HG03039 (cell line): ENCODE measurements at regions not wholly inside any gene's neighbourhood (a gene's known extent, or its start where the extent isn't known, plus 50 kb on each side); places are given as distances from the start of the nearest gene placed in this dataset.

Experiments used
- ATAC-seq: cut with Tn5 transposase; IDR thresholded peaks from one replicate; pipeline ENCODE4 v1.9.1; 2021; ENCODE audit warnings: mild to moderate bottlenecking, moderate library complexity; ENCODE audit not compliant: unreplicated experiment

- no peak for ATAC-seq
Measured at GRCh38 chr1:113217447-113218208, 144.6 kb downstream of the LRIG2 start.

DNA sequence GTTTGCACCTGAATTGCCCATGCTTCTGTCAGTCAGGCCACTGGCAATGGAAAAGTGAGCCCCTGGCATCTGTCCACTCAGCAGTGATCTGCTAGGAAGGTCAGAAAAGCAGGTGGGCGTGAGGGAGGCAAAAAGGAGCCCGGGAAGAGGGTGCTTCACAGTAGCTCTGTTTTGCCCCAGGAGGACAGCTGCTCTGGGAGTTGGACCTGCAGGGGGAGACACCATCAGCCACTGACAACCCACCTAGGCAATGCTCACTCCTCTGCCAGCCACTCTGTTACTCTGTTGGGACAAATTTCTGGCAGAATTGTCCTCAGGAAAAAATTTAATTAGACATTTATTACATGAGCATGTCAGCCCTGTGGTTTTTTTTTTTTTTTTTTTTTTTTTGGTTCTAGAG, 146.4 kb downstream of the LRIG2 start:
- ATAC-seq = no peak

DNA sequence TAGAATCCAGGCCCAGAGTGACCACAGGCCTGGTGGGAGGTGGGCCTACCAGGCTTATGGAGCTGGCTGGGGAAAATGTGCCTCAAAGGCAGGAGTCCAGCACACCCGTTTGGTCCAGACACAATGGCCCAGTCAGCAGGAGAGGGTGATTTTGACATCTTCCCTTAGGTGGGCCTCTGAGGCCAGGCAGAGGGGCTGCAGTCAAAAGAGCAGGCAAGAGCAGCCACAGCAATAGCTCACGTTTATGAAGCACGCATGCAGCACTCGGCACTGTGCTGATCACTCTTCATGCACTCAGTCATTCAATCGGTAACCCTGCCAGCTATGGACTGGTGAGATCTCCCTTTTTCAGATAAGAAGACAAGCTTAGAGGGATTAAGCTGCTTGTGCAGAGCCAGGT, 146.8 kb downstream of the LRIG2 start:
- no peak for ATAC-seq

DNA sequence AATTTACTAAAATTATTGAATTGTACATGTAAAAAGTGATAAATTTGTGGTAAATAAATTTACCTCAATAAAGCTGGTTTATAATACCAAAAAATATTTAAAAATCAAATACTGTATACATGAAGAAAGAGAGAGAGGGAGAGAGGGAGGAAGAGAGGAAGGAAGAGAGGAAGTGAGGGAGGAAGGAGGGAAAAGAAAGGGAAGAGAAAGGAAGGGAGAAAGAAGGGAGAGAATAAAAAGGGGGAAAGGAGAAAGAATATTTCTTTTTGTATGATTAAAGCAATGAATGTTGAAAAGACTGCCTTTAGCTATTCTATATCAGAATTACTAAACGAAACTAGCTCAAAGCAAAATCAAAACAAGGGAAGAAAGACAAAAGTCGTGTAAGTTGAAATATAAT, 150.0 kb downstream of the LRIG2 start:
- ATAC-seq = no peak

- no peak for ATAC-seq
Measured at GRCh38 chr1:113223546-113223945, 150.5 kb downstream of the LRIG2 start.

- ATAC-seq = peak; percentile 71
Measured at GRCh38 chr1:113226148-113226547, 153.2 kb downstream of the LRIG2 start.

DNA sequence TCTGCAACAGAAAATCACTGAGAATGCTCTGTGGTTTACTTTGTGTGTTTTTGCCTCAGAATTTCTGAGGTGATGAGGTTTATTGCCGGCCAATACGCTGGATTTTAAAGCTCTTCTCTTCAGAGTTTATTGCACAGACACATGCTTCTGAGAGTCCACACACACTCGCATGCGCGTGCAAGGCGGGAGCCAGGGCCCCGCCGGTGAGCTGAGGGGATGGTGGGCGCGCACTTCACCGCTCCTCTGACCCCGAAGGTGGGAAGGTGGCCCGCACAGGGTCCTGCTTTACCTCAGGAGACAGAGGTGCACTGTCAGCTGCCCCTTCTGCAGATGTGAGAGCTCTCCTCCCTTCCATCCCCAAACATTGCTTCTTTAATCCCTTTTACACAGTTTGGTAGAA, 158.4 kb upstream of the MAGI3 start:
- ATAC-seq = no peak

GRCh38 chr1:113233441-113233840, 156.9 kb upstream of the MAGI3 start:
- ATAC-seq = no peak

DNA sequence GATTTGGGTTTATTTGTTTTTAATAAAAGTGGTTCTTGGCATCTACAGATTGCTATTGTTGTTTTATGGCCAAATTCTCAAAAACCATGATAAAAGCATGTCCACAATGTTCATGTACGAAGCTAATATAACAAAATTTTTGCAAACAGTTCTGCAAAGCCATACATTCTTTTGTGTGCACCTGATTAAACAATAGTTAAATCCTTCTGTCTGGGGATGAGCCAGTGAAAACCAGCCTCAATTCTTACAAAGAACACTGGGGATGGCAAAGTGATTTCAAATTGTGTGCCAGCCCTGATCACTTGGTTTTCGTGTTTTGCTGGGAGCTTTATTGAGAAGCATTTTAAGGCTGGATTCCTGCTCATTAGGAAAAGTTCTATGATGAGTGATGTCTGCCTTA, 149.1 kb upstream of the MAGI3 start:
- ATAC-seq = no peak

DNA sequence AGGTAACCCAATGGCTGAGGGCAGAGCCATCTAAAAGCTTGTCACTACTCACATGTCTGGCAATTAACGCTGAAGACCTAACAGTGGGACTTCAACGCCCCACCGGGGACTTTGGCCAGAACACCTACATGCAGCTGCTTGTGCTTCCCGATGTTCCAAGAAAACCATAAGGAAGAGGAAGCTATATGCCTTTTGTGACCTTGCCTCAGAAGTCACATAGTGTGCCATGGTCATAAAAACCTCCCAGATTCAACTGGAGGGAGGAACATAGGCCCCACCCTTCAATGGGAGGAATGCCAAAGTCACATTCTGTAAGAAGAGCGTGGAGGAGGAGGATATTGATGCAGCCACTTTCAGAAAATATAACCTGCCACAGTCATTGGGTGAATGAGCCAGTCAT, 147.8 kb upstream of the MAGI3 start:
- ATAC-seq = no peak

DNA sequence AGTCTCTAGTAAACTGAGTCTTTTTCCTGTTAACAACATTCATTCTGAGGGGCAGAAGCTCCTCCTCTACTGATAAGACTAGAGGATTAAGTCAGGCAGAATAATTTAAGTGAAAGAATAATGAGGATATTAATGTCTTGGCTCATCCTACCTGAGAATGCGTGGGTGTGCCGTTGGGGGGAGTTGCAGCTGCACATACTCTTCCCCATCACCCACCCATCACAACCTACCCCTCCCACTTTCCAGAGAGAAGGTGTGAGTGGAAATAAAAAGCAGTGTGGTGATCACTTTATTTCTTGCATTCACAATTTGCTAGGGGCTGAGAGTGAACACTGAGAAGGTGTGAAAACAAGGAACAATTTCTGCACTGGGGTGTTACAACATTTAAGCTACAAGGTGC, 146.8 kb upstream of the MAGI3 start:
- no peak for ATAC-seq

GRCh38 chr1:113244112-113244820, 146.0 kb upstream of the MAGI3 start:
- ATAC-seq = no peak

DNA sequence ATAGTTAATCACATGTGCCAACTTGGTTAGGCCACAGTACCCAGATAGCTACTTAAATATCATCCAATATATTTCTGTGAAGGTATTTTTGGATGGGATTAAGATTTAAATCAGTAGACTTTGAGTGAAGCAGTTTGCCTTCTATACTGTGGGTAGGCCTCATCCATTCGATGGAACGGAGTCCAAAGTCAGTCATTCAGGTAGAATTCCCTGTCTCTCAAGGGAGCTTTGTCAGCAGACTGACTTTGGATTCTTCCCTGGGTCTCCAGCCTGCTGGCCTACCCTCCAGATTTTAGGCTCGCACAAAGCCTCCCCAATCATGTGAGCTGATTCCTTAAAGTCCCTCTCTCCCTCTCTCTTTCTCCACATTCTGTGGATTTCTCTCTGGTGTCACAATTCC, 145.1 kb upstream of the MAGI3 start:
- ATAC-seq = no peak

- no peak for ATAC-seq
Measured at GRCh38 chr1:113246929-113247328, 143.4 kb upstream of the MAGI3 start.

GRCh38 chr1:113247355-113247754, 143.0 kb upstream of the MAGI3 start:
- ATAC-seq = no peak

- ATAC-seq = no peak
Measured at GRCh38 chr1:113247782-113248181, 142.5 kb upstream of the MAGI3 start.

DNA sequence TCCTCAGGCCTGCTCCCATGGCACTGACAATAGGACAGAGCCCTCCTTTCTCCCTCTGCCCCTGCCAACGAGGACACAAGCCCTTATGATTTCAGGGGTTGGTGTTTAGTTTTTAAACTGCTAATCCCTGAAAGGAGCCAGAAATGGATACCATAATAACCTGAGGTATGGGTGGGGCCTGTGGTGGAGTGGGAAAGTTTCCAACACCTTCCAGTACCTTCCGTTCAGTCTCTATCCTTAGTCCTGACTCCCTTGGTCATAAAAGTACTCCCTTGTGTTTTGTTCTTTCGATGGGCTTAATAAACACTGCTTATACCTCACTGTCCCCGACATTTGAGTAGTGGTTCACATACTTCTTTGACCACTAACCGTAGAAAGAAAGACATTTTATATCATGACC, 141.8 kb upstream of the MAGI3 start:
- no peak for ATAC-seq

DNA sequence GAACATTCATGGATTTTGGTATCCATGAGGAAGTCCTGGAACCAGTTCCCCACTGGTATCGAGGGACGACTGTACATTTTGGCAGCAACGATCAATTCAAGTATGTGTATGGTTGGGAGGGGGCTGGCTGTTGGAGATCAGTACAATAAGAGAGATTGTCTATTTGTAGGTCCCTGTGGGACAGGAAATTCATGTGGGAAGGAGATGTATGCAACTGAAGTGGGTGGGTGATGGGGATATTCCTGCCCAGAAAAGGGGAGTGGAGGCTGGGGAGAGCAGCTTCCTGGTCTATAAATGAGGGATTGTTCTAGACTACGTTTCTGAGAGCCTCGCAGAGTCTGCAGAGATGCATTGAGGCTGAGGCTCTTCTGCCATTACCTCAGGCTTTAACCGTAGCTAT, 140.2 kb upstream of the MAGI3 start:
- no peak for ATAC-seq

DNA sequence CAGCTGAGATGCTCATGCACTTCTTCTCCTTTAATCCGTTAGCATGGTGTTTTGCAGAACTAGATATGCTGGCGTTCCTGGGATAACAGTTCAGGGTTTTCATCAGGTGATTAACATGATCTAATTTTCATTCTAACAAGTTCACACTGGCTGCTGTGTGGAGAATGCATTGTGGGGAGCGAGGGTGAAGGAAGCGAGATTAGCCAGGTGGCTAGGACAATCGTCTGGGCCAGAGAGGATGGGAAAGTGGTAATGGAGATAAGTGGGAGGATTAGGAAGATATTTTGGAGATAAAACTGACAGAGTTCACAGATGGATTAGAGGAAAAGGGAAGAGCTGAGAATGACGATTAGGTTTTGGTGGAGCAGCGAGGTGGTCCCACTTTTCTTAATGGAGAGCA, 138.1 kb upstream of the MAGI3 start:
- ATAC-seq = no peak

DNA sequence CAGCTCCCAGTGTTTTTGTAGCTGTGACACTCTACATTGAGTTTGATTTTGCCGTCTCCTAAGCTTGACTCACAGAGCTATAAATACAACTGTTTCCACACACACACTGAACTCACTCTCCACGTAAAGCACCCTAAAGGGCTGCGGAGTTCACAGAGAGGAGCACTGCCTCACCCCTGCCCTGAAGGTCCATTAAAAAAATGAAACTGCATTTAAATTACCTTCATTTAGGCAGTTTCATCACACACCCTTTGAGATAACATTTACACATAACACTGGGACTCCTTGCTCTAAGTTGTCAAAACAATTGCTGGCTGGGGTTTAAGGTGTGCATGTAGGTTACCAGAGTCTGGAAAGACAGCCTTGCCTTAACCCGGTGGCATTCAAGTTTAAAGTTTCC, 137.1 kb upstream of the MAGI3 start:
- ATAC-seq = no peak

- ATAC-seq = no peak
Measured at GRCh38 chr1:113253590-113253989, 136.7 kb upstream of the MAGI3 start.

- no peak for ATAC-seq
Measured at GRCh38 chr1:113255038-113255719, 135.1 kb upstream of the MAGI3 start.
